ENCODE measurements at regions not wholly inside any gene's neighbourhood (a gene's known extent, or its start where the extent isn't known, plus 50 kb on each side); places are given as distances from the start of the nearest gene placed in this dataset.

DNA sequence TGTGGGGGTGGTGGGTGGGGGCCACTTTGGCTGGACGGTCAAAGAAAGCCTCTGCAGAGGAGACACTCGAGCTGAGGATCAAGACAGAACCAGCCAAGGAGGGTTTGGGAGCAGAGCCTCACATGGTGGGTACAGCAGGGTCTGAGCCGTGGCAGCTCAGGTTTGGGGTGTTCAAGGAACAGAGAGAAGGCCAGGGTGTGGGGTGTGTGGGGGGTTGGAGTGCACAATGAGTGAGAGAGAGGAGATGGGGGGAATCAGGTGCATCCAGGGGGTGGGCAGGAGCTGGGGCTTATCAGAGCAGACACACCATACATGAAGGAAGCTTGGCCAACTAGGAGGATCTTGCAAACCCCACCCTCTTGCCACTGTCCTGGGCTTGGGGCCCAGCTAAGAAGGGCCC lies 140.0 kb downstream of the NSG2 start:
- H3K9me1 ChIP-seq (replicated peaks; ENCODE audit: control insufficient read depth, extremely low read depth, insufficient read depth, low read length) = no peaks in the 10 kb centered on the region
- no peak overlapping the region for H3K4me3 ChIP-seq (replicated peaks in 1 of 3; ENCODE audit: insufficient read depth in 1 of 3, low read depth in 1 of 3, low read length in 3 of 3)
- ChIA-PET CTCF (no interaction called here), POLR2A (no interaction called here)
- H3K9me3 ChIP-seq (replicated peaks; ENCODE audit: control insufficient read depth, insufficient read depth, low read length) = peaks cover 4% of the 10 kb centered on the region
- no peaks in the 10 kb centered on the region for H3K79me2 ChIP-seq (ENCODE audit: control insufficient read depth, insufficient read depth, low read length)
- H3K27me3 ChIP-seq (ENCODE audit: control insufficient read depth in 2 of 2, insufficient read depth in 2 of 2, low read length in 2 of 2) = no peaks in the 10 kb centered on the region
- no peak overlapping the region for H2AFZ ChIP-seq (ENCODE audit: low read depth, low read length)
- BruUV-seq (replicated peaks) = no TSS peak
- H3K4me2 ChIP-seq (ENCODE audit: insufficient read depth, low read length) = no peak overlapping the region
- no peak overlapping the region for H3K9ac ChIP-seq (replicated peaks; ENCODE audit: extremely low read depth, insufficient read depth, low read length)
- H3K4me1 ChIP-seq (ENCODE audit: control insufficient read depth, extremely low read depth, insufficient read depth, low read length) = no peaks in the 10 kb centered on the region
- H3K27ac ChIP-seq (ENCODE audit: insufficient read depth, low read depth, low read length) = no peak overlapping the region
- dilution Hi-C loops (cut with MboI; ENCODE audit: extremely low pct_ligation_motif_present, low sequenced_read_pairs) (no loop called here), intact Hi-C loops (cut with micrococcal nuclease) (no loop called here)
- DNase-seq (ENCODE audit: low read depth, low spot score) (no peak), FAIRE-seq (no peak)
- H4K20me1 ChIP-seq (replicated peaks; ENCODE audit: control insufficient read depth, extremely low read depth, insufficient read depth, low read length) = no peaks in the 10 kb centered on the region
- no peaks in the 10 kb centered on the region for H3K36me3 ChIP-seq (ENCODE audit: control insufficient read depth in 2 of 2, extremely low read depth in 1 of 2, insufficient read depth in 2 of 2, low read length in 2 of 2)
- TF ChIP-seq FOS (IDR thresholded peaks at IDR 0.05; ENCODE audit: borderline replicate concordance, insufficient read depth, low read length) (no peak), POLR2A (IDR thresholded peaks at IDR 0.05; ENCODE audit: low read depth, low read length) (no peak), MYC (IDR thresholded peaks at IDR 0.05; ENCODE audit: low read depth, low read length) (no peak), GATA2 (IDR thresholded peaks at IDR 0.05; ENCODE audit: insufficient read depth, insufficient read length, low read depth, low read length) (no peak), EZH2 (IDR thresholded peaks at IDR 0.05; ENCODE audit: borderline replicate concordance, low read depth, low read length, severe bottlenecking) (no peak), JUN (IDR thresholded peaks at IDR 0.05; ENCODE audit: borderline replicate concordance, insufficient read depth, insufficient read length, low read depth) (no peak), POLR2AphosphoS5 (IDR thresholded peaks at IDR 0.05; ENCODE audit: insufficient read depth, low read depth, low read length) (no peak)
- TF ChIP-seq, protein P1, sequence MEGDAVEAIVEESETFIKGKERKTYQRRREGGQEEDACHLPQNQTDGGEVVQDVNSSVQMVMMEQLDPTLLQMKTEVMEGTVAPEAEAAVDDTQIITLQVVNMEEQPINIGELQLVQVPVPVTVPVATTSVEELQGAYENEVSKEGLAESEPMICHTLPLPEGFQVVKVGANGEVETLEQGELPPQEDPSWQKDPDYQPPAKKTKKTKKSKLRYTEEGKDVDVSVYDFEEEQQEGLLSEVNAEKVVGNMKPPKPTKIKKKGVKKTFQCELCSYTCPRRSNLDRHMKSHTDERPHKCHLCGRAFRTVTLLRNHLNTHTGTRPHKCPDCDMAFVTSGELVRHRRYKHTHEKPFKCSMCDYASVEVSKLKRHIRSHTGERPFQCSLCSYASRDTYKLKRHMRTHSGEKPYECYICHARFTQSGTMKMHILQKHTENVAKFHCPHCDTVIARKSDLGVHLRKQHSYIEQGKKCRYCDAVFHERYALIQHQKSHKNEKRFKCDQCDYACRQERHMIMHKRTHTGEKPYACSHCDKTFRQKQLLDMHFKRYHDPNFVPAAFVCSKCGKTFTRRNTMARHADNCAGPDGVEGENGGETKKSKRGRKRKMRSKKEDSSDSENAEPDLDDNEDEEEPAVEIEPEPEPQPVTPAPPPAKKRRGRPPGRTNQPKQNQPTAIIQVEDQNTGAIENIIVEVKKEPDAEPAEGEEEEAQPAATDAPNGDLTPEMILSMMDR (IDR thresholded peaks at IDR 0.05; ENCODE audit: extremely low read depth in 1 of 2, insufficient read depth in 1 of 2, low read depth in 1 of 2, low read length in 2 of 2) = no peak
- TF ChIP-seq, protein P2, sequence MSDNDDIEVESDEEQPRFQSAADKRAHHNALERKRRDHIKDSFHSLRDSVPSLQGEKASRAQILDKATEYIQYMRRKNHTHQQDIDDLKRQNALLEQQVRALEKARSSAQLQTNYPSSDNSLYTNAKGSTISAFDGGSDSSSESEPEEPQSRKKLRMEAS (IDR thresholded peaks at IDR 0.05; ENCODE audit: insufficient read depth, insufficient read length) = no peak
